GM12878 (cell line): ENCODE measurements at regions not wholly inside any gene's neighbourhood (a gene's known extent, or its start where the extent isn't known, plus 50 kb on each side); places are given as distances from the start of the nearest gene placed in this dataset.
A peak's percentile ranks its signal among the peaks of the same experiment; 100 is the strongest.

ENCODE experiments used
- ATAC-seq: fragments of 200-7000 bp; cut with Tn5 transposase; 3 replicates; pipeline ENCODE4 v1.9.1; 2020; ENCODE audit warnings: mild to moderate bottlenecking, moderate library complexity
- BruUV-seq: library from RNA; stranded (reverse); fragments of 400-500 nt; replicated peaks from 2 replicates; lab custom pipeline; 2021; lab: Mats Ljungman, UMichigan
- CTCF ChIA-PET: fragments of 300-600 bp; sonication (Branson Sonifier 250); formaldehyde crosslinking; extraction: SDS; loops from one replicate; lab custom pipeline; 2021; ENCODE audit warnings: inconsistent platforms; lab: Yijun Ruan, JAX
- POLR2A ChIA-PET: fragments of 350-600 bp; formaldehyde crosslinking; extraction: SDS; loops from one replicate; lab custom pipeline; 2021; ENCODE audit warnings: inconsistent platforms; lab: Charles Lee
- RAD21 ChIA-PET: fragments of 300-600 bp; sonication (Branson Sonifier 250); formaldehyde crosslinking; loops from one replicate; lab custom pipeline; 2023; ENCODE audit warnings: antibody characterized with exemption; ENCODE audit not compliant: unreplicated experiment; lab: Charles Lee
- SMC1A ChIA-PET: fragments of 300-600 bp; sonication (Branson Sonifier 250); formaldehyde crosslinking; loops from one replicate; lab custom pipeline; 2023; ENCODE audit not compliant: unreplicated experiment, uncharacterized antibody; lab: Charles Lee
- DNase-seq: peaks from one replicate; pipeline ENCODE4 v3.0.0-alpha.2; 2011; ENCODE audit warnings: low read depth, low spot score
- FAIRE-seq: peaks from 3 replicates; lab custom pipeline; 2011; peaks lifted over from hg19 to GRCh38; lab: Jason Lieb, UNC
- H2AFZ ChIP-seq: 2 replicates; pipeline ENCODE4 v1.6.0; 2011; ENCODE audit warnings: low read depth, low read length, control low read depth; ENCODE audit not compliant: control insufficient read depth
- H3K27ac ChIP-seq: 2 replicates; pipeline ENCODE4 v1.5.1; 2011; ENCODE audit warnings: control low read depth; ENCODE audit not compliant: control insufficient read depth, insufficient read depth
- H3K27me3 ChIP-seq, 2 experiments: replicated peaks in 1 of 2; 2 replicates each; pipeline versions ENCODE4 v1.6.0 to v1.6.1; 2011; ENCODE audit warnings: low read length in 1 of 2; ENCODE audit not compliant: control insufficient read depth in 2 of 2, insufficient read depth in 2 of 2
- H3K36me3 ChIP-seq, 2 experiments: 2 replicates each; pipeline ENCODE4 v1.5.1; 2011; ENCODE audit warnings: low read length in 1 of 2; ENCODE audit not compliant: control insufficient read depth in 2 of 2, insufficient read depth in 2 of 2
- H3K4me1 ChIP-seq: 2 replicates; pipeline ENCODE4 v1.6.1; 2011; ENCODE audit warnings: mild to moderate bottlenecking, low read length, moderate library complexity, mixed read lengths; ENCODE audit not compliant: control insufficient read depth, insufficient read depth
- H3K4me2 ChIP-seq: 2 replicates; pipeline ENCODE4 v1.6.0; 2011; ENCODE audit warnings: control low read depth; ENCODE audit not compliant: control insufficient read depth, insufficient read depth
- H3K4me3 ChIP-seq: fragments of 200-600 bp; sonication (generic); 2 replicates; pipeline ENCODE4 v1.5.1; 2016
- H3K79me2 ChIP-seq: 2 replicates; pipeline ENCODE4 v1.6.0; 2011; ENCODE audit warnings: low read length; ENCODE audit not compliant: control insufficient read depth, insufficient read depth
- H3K9ac ChIP-seq: 2 replicates; pipeline ENCODE4 v1.8.0; 2011; ENCODE audit warnings: low read length, control low read depth, mixed read lengths; ENCODE audit not compliant: control insufficient read depth, insufficient read depth
- H3K9me3 ChIP-seq: replicated peaks from 3 replicates; pipeline ENCODE4 v1.5.1; 2011; ENCODE audit warnings: mild to moderate bottlenecking, low read length; ENCODE audit not compliant: control insufficient read depth, insufficient read depth
- H4K20me1 ChIP-seq: 2 replicates; pipeline ENCODE4 v1.6.0; 2011; ENCODE audit not compliant: control insufficient read depth, insufficient read depth
- BCLAF1 ChIP-seq: fragments of 450-650 bp; IDR thresholded peaks from 2 replicates; pipeline ENCODE4 v1.6.1; 2017; ENCODE audit warnings: antibody characterized with exemption, mild to moderate bottlenecking, moderate library complexity
- E2F4 ChIP-seq: IDR thresholded peaks from 2 replicates; pipeline ENCODE4 v1.6.1; 2012; ENCODE audit warnings: low read depth, low read length, improper control_type of control experiment
- JUNB ChIP-seq: IDR thresholded peaks from 2 replicates; pipeline ENCODE4 v1.6.1; 2016; ENCODE audit warnings: antibody characterized with exemption, mild to moderate bottlenecking
- POLR2AphosphoS2 ChIP-seq: IDR thresholded peaks from 2 replicates; pipeline ENCODE4 v1.6.1; 2011; ENCODE audit warnings: low read depth, mild to moderate bottlenecking, low read length, improper control_type of control experiment, moderate library complexity
- RB1 ChIP-seq: fragments of 450-650 bp; formaldehyde crosslinking; IDR thresholded peaks from 2 replicates; pipeline ENCODE4 v1.6.1; 2017; ENCODE audit warnings: mild to moderate bottlenecking, borderline replicate concordance
- SREBF2 ChIP-seq: IDR thresholded peaks from 2 replicates; pipeline ENCODE4 v1.6.1; 2012; ENCODE audit warnings: mild to moderate bottlenecking, low read length
- TARDBP ChIP-seq: IDR thresholded peaks from 2 replicates; pipeline ENCODE4 v1.6.1; 2016; ENCODE audit warnings: borderline replicate concordance
- YY1 ChIP-seq: IDR thresholded peaks from 2 replicates; pipeline ENCODE4 v1.6.1; 2011; ENCODE audit warnings: low read depth, mild to moderate bottlenecking, low read length
- ZNF384 ChIP-seq: IDR thresholded peaks from 2 replicates; pipeline ENCODE4 v1.6.1; 2012; ENCODE audit warnings: low read depth, mild to moderate bottlenecking, low read length, improper control_type of control experiment, borderline replicate concordance
- WGBS: methylation state at CpG from one replicate; pipeline ENCODE4 v1.1.6; 2016; ENCODE audit warnings: low lambda C conversion rate; ENCODE audit not compliant: insufficient replicate concordance, insufficient coverage; ENCODE audit errors: missing lambda C conversion rate; 5-methylcytosine and 5-hydroxymethylcytosine counted together
- in situ Hi-C: fragments of 300-500 bp; cut with MboI; formaldehyde crosslinking; loops from 9 replicates; pipeline ENCODE4 v1.14.3; 2018; ENCODE audit warnings: mixed read lengths
- intact Hi-C: fragments of 100-400 bp; cut with micrococcal nuclease; formaldehyde crosslinking; loops from one replicate; pipeline ENCODE4 v1.14.2; 2022; ENCODE audit not compliant: unreplicated experiment

- H3K36me3 ChIP-seq: no peaks in the 10 kb centered on the region
- peak; percentile 5 for DNase-seq
- peak; percentile 79 for ATAC-seq
- H2AFZ ChIP-seq: no peak overlapping the region
- ChIA-PET POLR2A (no interaction called here), SMC1A (no interaction called here), CTCF (no interaction called here), RAD21 (no interaction called here)
- no peak overlapping the region for H3K4me3 ChIP-seq
- no TSS peak for BruUV-seq
- 2% methylated on average over 4 of the region's 4 CpGs for WGBS
- H3K79me2 ChIP-seq: no peaks in the 10 kb centered on the region
- no peaks in the 10 kb centered on the region for H3K9me3 ChIP-seq
- no peaks in the 10 kb centered on the region; a peak in 2 of 4 replicates for H3K27me3 ChIP-seq
- in situ Hi-C loops: no loop called here
- H3K4me1 ChIP-seq: no peaks in the 10 kb centered on the region
- no peak overlapping the region for H3K27ac ChIP-seq
- H4K20me1 ChIP-seq: no peaks in the 10 kb centered on the region
- H3K9ac ChIP-seq: no peak overlapping the region
- H3K4me2 ChIP-seq: no peak overlapping the region
- TF ChIP-seq BCLAF1 (no peak), TARDBP (no peak), RB1 (no peak), ZNF384 (no peak), YY1 (no peak), JUNB (no peak), SREBF2 (no peak), E2F4 (no peak), POLR2AphosphoS2 (no peak)
- TF ChIP-seq, all 136 proteins: peak for 0
- no peak for FAIRE-seq
- intact Hi-C loops: no loop called here
Measured at GRCh38 chr9:34783951-34784487, 74.1 kb upstream of the CCL21 start.
